Transverse colon (tissue), 4 donors: ENCODE measurements at regions not wholly inside any gene's neighbourhood (a gene's known extent, or its start where the extent isn't known, plus 50 kb on each side); places are given as distances from the start of the nearest gene placed in this dataset.

Source experiments
- CTCF ChIP-seq, 5 experiments: fragments of 200-600 bp in 3 of 5; fragments of 450-650 bp in 2 of 5; sonication (generic) in 3 of 5; IDR thresholded peaks; 1 replicate in 2 of 5; 2 replicates in 3 of 5; pipeline ENCODE4 v1.5.1; 2016 to 2017; ENCODE audit warnings: antibody characterized with exemption in 5 of 5, inconsistent platforms in 3 of 5, mild to moderate bottlenecking in 2 of 5, moderate library complexity in 1 of 5
- POLR2AphosphoS5 ChIP-seq, 3 donors: sonication (generic); formaldehyde crosslinking; IDR thresholded peaks; one replicate each; pipeline ENCODE4 v1.6.1; 2016; ENCODE audit warnings: antibody characterized with exemption in 3 of 3

- no peak for TF ChIP-seq POLR2AphosphoS5 (IDR thresholded peaks at IDR 0.05)
- no peak for TF ChIP-seq CTCF (IDR thresholded peaks at IDR 0.05)
Measured at GRCh38 chr1:30041741-30042437, 681.5 kb downstream of the MATN1 start.
